SK-N-DZ (cell line): ENCODE measurements at regions not wholly inside any gene's neighbourhood (a gene's known extent, or its start where the extent isn't known, plus 50 kb on each side); places are given as distances from the start of the nearest gene placed in this dataset.

Source experiments
- DNase-seq: peaks from one replicate; pipeline ENCODE4 v3.0.0-alpha.2; 2015; ENCODE audit warnings: low spot score

GRCh38 chr3:77967621-77968020 is 927.7 kb downstream of the ROBO2 start:
- no peak for DNase-seq

DNA sequence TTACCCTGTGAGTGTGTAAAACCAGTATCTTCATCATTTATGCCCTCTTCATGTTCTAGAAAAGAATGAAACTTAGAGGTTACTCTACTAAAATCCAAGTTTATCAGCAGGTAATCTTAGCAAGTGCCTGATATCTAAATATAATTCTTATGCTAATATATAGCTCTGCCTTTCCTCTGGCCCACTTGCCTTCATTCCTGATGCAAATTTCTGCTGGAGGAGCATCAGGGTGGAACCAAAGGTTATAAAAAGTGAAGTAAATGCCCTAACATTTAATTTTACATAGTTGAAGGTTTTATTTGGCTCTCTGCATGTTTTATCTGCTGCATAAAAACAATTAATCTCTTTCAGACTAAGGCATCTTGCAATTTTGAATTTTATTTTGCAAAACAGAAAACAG is 936.2 kb downstream of the ROBO2 start:
- DNase-seq, result no peak

DNA sequence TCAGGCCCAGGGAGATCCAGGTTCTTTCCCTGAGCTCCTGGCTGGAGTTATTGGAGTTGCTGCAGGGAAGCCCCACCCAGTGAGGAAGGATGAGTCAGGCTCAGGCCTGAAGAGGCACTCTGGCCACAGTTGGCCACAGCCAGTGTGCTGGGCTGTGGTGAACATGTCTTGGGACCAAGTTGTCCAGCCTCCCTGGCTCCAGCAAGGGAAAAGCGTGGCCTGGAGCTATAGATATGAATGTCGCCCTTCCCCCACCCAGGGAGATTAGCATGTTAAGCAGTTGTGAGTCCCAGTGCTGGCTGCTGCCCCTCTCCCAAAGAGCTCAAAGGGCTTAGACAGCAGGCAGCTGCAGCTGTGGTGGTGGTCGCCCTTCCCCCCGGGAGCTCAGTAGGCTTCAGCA is 963.2 kb downstream of the ROBO2 start:
- DNase-seq, result no peak

DNA sequence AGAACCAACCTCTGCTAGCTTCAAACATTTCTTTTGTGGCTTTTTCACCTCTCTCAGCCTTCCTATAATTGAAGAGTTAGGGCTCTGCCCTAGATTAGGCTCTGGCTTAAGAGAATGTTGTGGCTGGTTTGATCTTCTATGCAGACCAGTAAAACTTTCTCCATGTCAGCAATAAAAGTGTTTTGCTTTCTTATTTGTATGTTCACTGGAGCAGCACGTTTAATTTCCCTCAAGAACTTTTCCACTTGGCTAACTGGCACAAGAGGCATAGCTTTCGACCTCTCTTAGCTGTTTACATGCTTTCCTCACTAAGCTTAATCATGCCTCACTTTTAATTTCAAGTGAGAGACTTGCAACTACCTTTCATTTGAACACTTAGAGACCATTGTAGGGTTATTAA is 964.7 kb downstream of the ROBO2 start:
- DNase-seq, result no peak

DNA sequence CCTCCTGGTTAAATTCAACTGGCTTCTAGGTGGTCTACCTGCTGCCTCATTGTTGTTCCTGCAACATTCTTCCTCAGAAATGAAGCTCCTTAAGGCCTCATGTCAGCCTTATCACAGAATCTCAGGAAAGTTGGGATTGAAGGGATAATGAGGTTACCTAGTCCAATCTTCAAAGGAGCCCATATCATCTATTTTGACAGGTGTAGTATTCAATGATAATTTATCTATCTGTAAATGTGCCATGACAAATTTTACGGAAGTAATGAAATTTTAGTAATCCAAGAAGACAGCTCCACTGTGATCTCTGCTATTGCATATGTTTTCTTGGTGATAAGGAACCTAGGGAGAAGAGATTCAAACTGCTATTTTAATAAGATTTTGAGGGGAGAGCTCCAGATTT is 973.8 kb downstream of the ROBO2 start:
- DNase-seq, result peak; percentile 52

GRCh38 chr3:78015856-78016255 is 976.0 kb downstream of the ROBO2 start:
- DNase-seq, result peak; percentile 1

DNA sequence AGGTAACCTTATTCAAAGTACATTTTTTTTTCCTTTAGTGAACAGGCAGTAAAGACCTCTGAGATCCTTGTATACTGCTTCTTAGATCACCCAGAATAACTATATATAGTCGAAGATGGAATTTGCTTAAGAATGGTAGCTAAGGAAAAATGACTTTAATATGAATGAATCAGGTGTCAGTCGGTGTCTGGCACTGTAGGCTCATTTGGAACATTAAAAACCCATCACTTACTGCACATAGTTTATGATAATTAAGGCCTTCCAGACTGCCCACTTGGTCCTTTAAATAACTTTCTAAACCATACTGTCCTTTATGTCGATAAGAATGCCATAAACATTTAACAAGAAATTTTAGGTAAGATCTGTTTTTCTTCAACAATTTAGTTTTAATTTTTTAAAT is 981.8 kb downstream of the ROBO2 start:
- no peak for DNase-seq

- DNase-seq, result peak; percentile 9
These were observed 982.3 kb downstream of the ROBO2 start for GRCh38 chr3:78022232-78022631.

- DNase-seq, result no peak
These were observed 983.4 kb downstream of the ROBO2 start for GRCh38 chr3:78023257-78023656.

DNA sequence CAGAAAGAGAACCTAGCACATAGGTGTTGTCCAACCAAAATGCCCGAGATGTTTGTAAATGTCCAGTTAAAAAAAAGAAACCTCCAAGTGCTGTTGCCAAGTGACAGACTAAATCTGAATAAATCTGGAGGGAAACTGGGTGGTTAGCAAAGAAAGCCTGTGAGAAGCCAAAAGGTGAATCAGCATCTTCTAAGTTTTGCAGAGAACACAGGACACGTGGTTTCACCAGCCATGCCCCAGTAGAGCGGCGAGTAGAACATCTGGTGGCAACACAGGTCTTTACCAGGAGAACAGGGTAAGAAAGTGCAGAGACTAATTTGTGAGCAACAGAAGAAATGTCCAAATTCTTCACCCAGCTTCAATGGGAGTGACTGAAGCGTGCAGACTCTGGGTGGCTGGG is 986.0 kb downstream of the ROBO2 start:
- DNase-seq, result no peak

DNA sequence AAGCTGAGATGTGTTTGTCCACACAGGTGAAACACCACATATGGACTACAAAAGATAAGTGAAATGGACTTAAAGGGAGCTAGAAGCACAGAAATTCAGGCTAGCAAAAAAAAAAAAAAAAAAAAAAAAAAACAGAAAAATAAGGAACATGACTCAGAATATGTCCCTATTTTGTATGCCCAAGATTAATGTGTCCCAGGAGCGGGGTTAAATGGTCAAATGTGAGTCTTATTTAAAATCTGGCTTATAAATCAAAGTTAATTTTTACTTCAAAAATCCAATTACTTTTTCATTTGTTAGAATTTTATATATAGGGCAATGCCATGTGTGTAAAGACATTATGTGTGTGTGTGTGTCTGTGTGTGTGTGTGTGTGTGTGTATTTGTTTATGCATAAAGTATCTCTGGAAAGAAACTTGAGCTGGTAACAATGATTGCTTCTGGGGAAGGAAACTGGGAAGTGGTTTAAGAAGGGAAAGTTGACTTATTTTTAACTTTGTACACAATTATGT is 986.5 kb downstream of the ROBO2 start:
- DNase-seq, result no peak

- DNase-seq, result no peak
These were observed 989.9 kb downstream of the ROBO2 start for GRCh38 chr3:78029775-78030174.

- no peak for DNase-seq
These were observed 995.3 kb downstream of the ROBO2 start for GRCh38 chr3:78035131-78035641.

DNA sequence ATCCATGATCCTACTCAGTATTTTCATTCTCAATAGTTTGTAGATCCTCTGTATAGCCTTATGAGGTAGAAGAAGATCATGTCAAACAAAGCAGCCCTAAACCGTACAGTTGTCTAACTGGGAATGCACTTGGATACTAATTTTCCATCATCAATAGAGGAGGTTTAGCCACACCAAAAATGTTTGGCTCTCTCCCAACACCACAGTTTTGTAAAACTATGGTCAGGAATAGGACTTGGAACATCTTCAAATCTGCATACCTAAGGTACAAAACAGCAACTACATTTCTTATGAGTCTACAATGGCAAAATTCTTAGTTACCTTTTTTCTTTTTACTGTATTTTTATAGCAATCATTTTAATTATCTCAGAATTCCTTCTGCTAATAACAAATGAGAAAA is 1001.6 kb downstream of the ROBO2 start:
- DNase-seq, result no peak

DNA sequence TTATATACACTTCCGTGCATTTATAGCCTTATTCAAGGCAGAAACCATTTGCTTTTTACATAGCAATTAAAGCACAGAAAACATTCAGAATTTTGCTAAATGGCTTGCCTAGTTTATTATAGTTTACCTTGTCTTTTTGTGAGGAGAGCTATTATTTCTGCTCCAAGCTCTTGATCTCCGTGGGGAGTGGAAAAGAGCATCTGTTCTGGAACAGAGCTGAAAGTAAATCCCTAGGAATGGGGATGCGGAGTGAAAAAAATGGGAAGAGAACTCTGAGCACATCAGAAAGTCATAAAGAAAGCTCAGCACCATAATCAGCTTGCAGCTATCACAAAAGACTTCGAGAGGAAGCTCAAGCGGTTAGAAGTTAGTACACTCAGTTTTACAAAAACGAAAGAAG is 1006.7 kb downstream of the ROBO2 start:
- DNase-seq, result no peak

GRCh38 chr3:78048698-78049097 is 1008.8 kb downstream of the ROBO2 start:
- no peak for DNase-seq

DNA sequence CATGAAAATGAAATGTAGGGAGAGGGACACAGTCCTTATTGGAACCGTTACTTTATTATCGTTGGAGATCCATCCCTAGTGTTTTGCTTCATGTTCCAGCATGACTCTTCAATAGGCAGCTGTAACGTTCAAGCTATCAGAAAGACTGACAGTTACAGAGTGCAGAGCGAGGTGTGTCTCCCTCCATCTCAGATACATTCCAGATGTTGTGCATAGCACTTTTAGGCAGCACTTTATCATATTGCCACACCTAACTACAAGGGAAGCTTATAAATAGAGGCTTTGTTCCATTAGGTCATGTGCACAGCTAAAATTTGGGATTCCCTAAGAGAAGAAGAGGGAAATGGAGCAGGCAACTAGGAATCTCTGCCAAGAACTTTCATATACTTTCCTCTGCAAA is 1009.6 kb downstream of the ROBO2 start:
- DNase-seq, result no peak

- DNase-seq, result no peak
These were observed 1010.6 kb downstream of the ROBO2 start for GRCh38 chr3:78050276-78051065.

GRCh38 chr3:78052746-78053145 is 1012.8 kb downstream of the ROBO2 start:
- no peak for DNase-seq

- no peak for DNase-seq
These were observed 1026.4 kb downstream of the ROBO2 start for GRCh38 chr3:78066287-78066686.

GRCh38 chr3:78070188-78070587 is 1030.3 kb downstream of the ROBO2 start:
- DNase-seq, result no peak

DNA sequence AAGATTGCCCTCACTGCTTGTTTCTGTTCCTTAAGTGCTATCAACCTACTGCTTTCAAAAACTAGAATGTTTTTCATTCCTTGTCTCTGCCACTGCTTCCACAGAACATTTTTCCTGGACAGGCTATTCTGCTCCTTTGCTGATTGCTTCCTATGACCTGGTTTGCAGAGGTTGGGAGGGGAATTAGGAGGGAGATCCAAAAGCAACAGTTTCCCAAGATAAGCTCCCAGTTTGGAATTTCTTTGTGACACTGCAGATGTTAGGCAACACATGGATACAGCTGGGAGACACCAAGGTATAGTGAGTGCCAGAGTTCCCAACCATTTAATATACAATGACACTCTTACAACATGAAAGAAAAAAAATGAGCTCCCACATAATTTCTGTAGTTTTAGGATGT is 1036.5 kb downstream of the ROBO2 start:
- DNase-seq, result no peak

- no peak for DNase-seq
These were observed 1037.3 kb downstream of the ROBO2 start for GRCh38 chr3:78077178-78077577.

- no peak for DNase-seq
These were observed 1037.9 kb downstream of the ROBO2 start for GRCh38 chr3:78077842-78078241.
